ENCODE measurements at regions not wholly inside any gene's neighbourhood (a gene's known extent, or its start where the extent isn't known, plus 50 kb on each side); places are given as distances from the start of the nearest gene placed in this dataset.

DNA sequence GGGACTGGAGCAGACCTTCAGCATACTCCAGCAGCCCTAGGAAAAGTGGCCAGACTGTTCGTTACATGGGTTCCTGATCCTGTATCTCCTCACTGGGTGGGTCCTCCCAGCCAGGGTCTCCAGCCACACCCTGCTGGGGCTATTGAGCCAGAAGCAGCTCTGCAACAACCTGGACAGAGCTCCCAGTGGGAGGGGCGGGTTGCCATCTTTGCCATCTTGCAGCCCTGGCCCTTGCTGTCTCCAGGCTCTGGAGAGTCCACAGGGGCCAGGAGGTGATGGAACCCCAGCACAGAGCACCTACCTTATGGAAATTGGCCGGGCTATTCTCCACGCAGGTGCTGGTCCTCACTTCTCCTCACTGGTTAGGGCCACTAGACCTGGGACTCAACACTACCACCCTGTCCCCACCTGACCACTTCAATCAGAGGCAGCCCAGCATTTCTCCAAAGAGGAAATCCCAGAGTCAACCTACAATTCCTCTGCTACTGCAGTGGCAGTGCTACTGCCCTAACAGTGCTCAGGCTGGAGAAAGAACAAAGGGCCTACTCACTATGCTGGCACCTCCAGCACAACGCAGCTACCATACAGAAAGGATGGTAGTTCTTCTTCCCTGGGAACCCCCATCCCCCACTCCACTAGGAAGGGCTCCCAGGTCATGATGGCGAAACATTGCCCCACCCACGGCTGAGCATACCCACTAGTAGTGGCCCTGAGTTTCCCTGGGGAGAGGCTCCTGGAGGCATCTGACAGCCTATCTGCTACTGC is 290.2 kb upstream of the NCAM1 start:
- TF ChIP-seq FOXP2 (optimal IDR thresholded peaks at IDR 0.05; ENCODE audit: borderline replicate concordance, extremely low read depth, extremely low read length, insufficient read depth) (no peak), POLR2AphosphoS5 (IDR thresholded peaks at IDR 0.05; ENCODE audit: low read depth, low read length) (no peak), TAF1 (IDR thresholded peaks at IDR 0.05; ENCODE audit: borderline replicate concordance, insufficient read depth, low read length) (no peak), SIN3A (IDR thresholded peaks at IDR 0.05; ENCODE audit: borderline replicate concordance, insufficient read depth, low read length) (no peak)
- TF ChIP-seq, protein P1, sequence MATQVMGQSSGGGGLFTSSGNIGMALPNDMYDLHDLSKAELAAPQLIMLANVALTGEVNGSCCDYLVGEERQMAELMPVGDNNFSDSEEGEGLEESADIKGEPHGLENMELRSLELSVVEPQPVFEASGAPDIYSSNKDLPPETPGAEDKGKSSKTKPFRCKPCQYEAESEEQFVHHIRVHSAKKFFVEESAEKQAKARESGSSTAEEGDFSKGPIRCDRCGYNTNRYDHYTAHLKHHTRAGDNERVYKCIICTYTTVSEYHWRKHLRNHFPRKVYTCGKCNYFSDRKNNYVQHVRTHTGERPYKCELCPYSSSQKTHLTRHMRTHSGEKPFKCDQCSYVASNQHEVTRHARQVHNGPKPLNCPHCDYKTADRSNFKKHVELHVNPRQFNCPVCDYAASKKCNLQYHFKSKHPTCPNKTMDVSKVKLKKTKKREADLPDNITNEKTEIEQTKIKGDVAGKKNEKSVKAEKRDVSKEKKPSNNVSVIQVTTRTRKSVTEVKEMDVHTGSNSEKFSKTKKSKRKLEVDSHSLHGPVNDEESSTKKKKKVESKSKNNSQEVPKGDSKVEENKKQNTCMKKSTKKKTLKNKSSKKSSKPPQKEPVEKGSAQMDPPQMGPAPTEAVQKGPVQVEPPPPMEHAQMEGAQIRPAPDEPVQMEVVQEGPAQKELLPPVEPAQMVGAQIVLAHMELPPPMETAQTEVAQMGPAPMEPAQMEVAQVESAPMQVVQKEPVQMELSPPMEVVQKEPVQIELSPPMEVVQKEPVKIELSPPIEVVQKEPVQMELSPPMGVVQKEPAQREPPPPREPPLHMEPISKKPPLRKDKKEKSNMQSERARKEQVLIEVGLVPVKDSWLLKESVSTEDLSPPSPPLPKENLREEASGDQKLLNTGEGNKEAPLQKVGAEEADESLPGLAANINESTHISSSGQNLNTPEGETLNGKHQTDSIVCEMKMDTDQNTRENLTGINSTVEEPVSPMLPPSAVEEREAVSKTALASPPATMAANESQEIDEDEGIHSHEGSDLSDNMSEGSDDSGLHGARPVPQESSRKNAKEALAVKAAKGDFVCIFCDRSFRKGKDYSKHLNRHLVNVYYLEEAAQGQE (IDR thresholded peaks at IDR 0.05; ENCODE audit: insufficient read depth in 1 of 2, low read depth in 2 of 2, low read length in 2 of 2), result no peak

DNA sequence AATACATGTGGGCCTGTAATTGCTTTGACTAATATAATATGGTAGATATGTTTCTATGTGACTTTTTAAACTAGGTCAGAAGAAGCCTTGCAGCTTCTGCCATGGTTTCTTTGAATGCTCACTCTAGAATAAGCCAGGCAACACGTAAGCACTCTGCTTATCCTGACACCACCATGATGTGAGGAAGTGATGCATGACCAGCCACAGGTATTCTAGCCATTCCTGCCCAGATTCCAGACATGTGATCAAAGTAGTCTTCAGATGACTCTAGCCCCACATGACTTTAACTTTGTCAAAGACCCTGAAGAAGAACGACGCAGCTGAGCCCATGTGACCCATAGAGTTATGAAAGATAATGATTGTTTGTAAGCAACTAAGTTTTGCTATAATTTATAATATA is 276.1 kb upstream of the NCAM1 start:
- TF ChIP-seq POLR2AphosphoS5 (IDR thresholded peaks at IDR 0.05; ENCODE audit: low read depth, low read length) (no peak), FOXP2 (optimal IDR thresholded peaks at IDR 0.05; ENCODE audit: borderline replicate concordance, extremely low read depth, extremely low read length, insufficient read depth) (no peak), SIN3A (IDR thresholded peaks at IDR 0.05; ENCODE audit: borderline replicate concordance, insufficient read depth, low read length) (no peak), TAF1 (IDR thresholded peaks at IDR 0.05; ENCODE audit: borderline replicate concordance, insufficient read depth, low read length) (no peak)
- TF ChIP-seq, protein P1 (IDR thresholded peaks at IDR 0.05; ENCODE audit: insufficient read depth in 1 of 2, low read depth in 2 of 2, low read length in 2 of 2), result no peak

DNA sequence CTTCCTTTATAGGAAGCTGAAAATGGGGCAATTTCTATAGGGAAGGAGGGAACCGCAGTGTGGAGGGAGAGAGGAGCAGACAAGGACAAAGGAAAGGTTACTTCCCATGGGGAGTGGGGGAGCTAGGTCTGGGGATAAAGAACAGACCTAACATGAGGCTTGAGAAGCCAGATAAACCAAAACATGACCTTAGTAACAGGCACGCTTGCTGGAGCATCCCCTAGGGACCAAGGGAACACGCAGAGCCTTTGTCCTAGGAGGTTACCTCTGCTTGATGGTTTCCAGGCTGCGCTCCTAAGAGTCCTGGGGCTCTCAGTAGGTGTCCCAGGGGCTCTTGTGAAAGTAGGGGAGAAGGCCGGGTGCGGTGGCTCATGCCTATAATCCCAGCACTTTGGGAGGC is 271.4 kb upstream of the NCAM1 start:
- TF ChIP-seq SIN3A (IDR thresholded peaks at IDR 0.05; ENCODE audit: borderline replicate concordance, insufficient read depth, low read length) (no peak), POLR2AphosphoS5 (IDR thresholded peaks at IDR 0.05; ENCODE audit: low read depth, low read length) (no peak), FOXP2 (optimal IDR thresholded peaks at IDR 0.05; ENCODE audit: borderline replicate concordance, extremely low read depth, extremely low read length, insufficient read depth) (no peak), TAF1 (IDR thresholded peaks at IDR 0.05; ENCODE audit: borderline replicate concordance, insufficient read depth, low read length) (no peak)
- TF ChIP-seq, protein P1 (IDR thresholded peaks at IDR 0.05; ENCODE audit: insufficient read depth in 1 of 2, low read depth in 2 of 2, low read length in 2 of 2), result no peak

DNA sequence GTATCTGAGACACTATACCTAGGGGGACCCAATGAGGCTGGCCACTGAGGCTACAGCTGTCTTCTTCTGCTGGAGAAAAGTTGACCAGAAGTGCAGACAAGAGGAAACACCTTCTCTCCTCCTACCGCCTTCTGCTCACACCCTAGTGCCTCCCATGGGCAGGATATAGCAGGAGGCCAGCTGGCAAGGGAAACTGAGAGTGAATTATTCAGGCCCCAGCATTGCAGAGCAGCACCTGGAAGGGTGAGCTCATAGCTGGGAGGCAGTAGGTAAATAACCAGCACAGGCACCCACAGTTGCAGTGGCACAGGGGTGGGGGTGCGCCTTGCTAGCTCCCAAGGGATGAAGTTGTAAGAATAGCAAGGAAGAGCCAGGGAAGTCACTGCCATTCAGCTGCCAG is 267.4 kb upstream of the NCAM1 start:
- TF ChIP-seq FOXP2 (optimal IDR thresholded peaks at IDR 0.05; ENCODE audit: borderline replicate concordance, extremely low read depth, extremely low read length, insufficient read depth), result no peak
- TF ChIP-seq TAF1 (IDR thresholded peaks at IDR 0.05; ENCODE audit: borderline replicate concordance, insufficient read depth, low read length), result no peak
- TF ChIP-seq, protein P1 (IDR thresholded peaks at IDR 0.05; ENCODE audit: insufficient read depth in 1 of 2, low read depth in 2 of 2, low read length in 2 of 2), result no peak
- no peak for TF ChIP-seq POLR2AphosphoS5 (IDR thresholded peaks at IDR 0.05; ENCODE audit: low read depth, low read length)
- TF ChIP-seq SIN3A (IDR thresholded peaks at IDR 0.05; ENCODE audit: borderline replicate concordance, insufficient read depth, low read length), result no peak
